Trophoblast cell (in vitro differentiated cells and primary cell): ENCODE measurements at regions not wholly inside any gene's neighbourhood (a gene's known extent, or its start where the extent isn't known, plus 50 kb on each side); places are given as distances from the start of the nearest gene placed in this dataset.

Experiments
- DNase-seq, 2 donors: peaks; one replicate each; pipeline ENCODE4 v3.0.0-alpha.2; 2016
- H2AFZ ChIP-seq: 2 replicates; pipeline ENCODE4 v1.6.1; 2013; ENCODE audit warnings: low read length, moderate library complexity, mild to moderate bottlenecking; ENCODE audit not compliant: insufficient read depth, poor library complexity
- H2AK5ac ChIP-seq: 2 replicates; pipeline ENCODE4 v1.6.1; 2013; ENCODE audit warnings: mild to moderate bottlenecking, low read length
- H2BK120ac ChIP-seq: 2 replicates; pipeline ENCODE4 v1.6.1; 2013; ENCODE audit warnings: low read length, mild to moderate bottlenecking, moderate library complexity; ENCODE audit not compliant: insufficient read depth, poor library complexity
- H2BK12ac ChIP-seq: 2 replicates; pipeline ENCODE4 v1.6.1; 2013; ENCODE audit warnings: mild to moderate bottlenecking, low read length, moderate library complexity
- H2BK5ac ChIP-seq: 2 replicates; pipeline ENCODE4 v1.6.1; 2013; ENCODE audit warnings: low read length, low read depth, moderate library complexity, mild to moderate bottlenecking; ENCODE audit not compliant: poor library complexity
- H3K14ac ChIP-seq: 2 replicates; pipeline ENCODE4 v1.6.1; 2013; ENCODE audit warnings: mild to moderate bottlenecking, low read length
- H3K18ac ChIP-seq: 2 replicates; pipeline ENCODE4 v1.6.1; 2013; ENCODE audit warnings: mild to moderate bottlenecking, low read length
- H3K23ac ChIP-seq: 2 replicates; pipeline ENCODE4 v1.6.1; 2013; ENCODE audit warnings: low read length
- H3K27ac ChIP-seq: 2 replicates; pipeline ENCODE4 v1.5.1; 2013; ENCODE audit warnings: low read depth, mild to moderate bottlenecking, inconsistent platforms, low read length, moderate library complexity
- H3K27me3 ChIP-seq: 2 replicates; pipeline ENCODE4 v1.6.1; 2013; ENCODE audit warnings: inconsistent platforms, mild to moderate bottlenecking, low read length, moderate library complexity; ENCODE audit not compliant: insufficient read depth
- H3K36me3 ChIP-seq, 2 experiments: 1 replicate in 1 of 2; 2 replicates in 1 of 2; pipeline ENCODE4 v1.6.1; 2013; ENCODE audit warnings: low read length in 2 of 2, mild to moderate bottlenecking in 2 of 2, moderate library complexity in 1 of 2; ENCODE audit not compliant: insufficient read depth in 2 of 2, control insufficient read depth in 1 of 2
- H3K4ac ChIP-seq: 2 replicates; pipeline ENCODE4 v1.6.1; 2013; ENCODE audit warnings: low read depth, mild to moderate bottlenecking, low read length, moderate library complexity
- H3K4me1 ChIP-seq, 2 experiments: 1 replicate in 1 of 2; 2 replicates in 1 of 2; pipeline ENCODE4 v1.6.1; 2013; ENCODE audit warnings: low read length in 2 of 2, mild to moderate bottlenecking in 2 of 2, moderate library complexity in 1 of 2; ENCODE audit not compliant: insufficient read depth in 2 of 2, control insufficient read depth in 1 of 2
- H3K4me2 ChIP-seq: 2 replicates; pipeline ENCODE4 v1.6.1; 2013; ENCODE audit warnings: inconsistent platforms, mild to moderate bottlenecking, low read length, moderate library complexity
- H3K4me3 ChIP-seq: 2 replicates; pipeline ENCODE4 v1.5.1; 2013; ENCODE audit warnings: mild to moderate bottlenecking, low read depth, low read length, inconsistent platforms
- H3K79me1 ChIP-seq: one replicate; pipeline ENCODE4 v1.6.1; 2013; ENCODE audit warnings: low read length
- H3K79me2 ChIP-seq: 2 replicates; pipeline ENCODE4 v1.6.1; 2013; ENCODE audit warnings: low read length, mild to moderate bottlenecking; ENCODE audit not compliant: control insufficient read depth, insufficient read depth, poor library complexity
- H3K9ac ChIP-seq: 2 replicates; pipeline ENCODE4 v1.6.1; 2013; ENCODE audit warnings: mild to moderate bottlenecking, low read length
- H3K9me3 ChIP-seq: 2 replicates; pipeline ENCODE4 v1.6.1; 2013; ENCODE audit warnings: low read depth, mild to moderate bottlenecking, control low read depth, inconsistent platforms, low read length; ENCODE audit not compliant: insufficient read depth
- H4K12ac ChIP-seq: 2 replicates; pipeline ENCODE4 v1.6.1; 2013; ENCODE audit warnings: low read depth, mild to moderate bottlenecking, low read length, moderate library complexity
- H4K8ac ChIP-seq: 2 replicates; pipeline ENCODE4 v1.6.1; 2013; ENCODE audit warnings: low read depth, mild to moderate bottlenecking, low read length, moderate library complexity
- H4K91ac ChIP-seq: one replicate; pipeline ENCODE4 v1.6.1; 2013; ENCODE audit warnings: low read depth, mild to moderate bottlenecking, low read length, moderate library complexity
- WGBS: extraction: QIAGEN DNeasy Blood & Tissue Kit; methylation state at CpG from one replicate; pipeline ENCODE4 v1.1.7; 2013; ENCODE audit warnings: missing lambda C conversion rate; ENCODE audit not compliant: insufficient read length, insufficient coverage; ENCODE audit errors: extremely low coverage; 5-methylcytosine and 5-hydroxymethylcytosine counted together

DNA sequence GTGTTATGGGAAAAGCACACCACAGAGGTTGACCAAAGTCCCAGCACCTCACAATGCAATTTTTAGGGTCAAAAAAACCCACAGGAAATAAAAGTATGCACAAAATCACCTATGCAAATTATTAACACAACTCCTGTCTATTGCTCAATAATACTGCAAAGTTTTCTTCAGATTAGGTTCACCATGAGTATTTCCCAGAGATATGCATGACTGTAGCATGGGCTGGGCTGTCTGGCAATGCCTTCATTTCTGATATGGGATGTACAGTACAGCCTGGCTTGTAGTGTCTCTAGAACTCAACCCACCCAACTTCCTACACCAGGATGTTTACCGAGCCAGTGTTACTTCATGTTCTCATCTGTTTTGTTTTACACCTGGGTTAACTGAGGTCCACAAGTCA is 698.7 kb upstream of the ARGLU1 start:
- Histone ChIP-seq H2BK120ac (no peak overlapping the region), H3K36me3 (no peaks in the 10 kb centered on the region), H3K9ac (no peak overlapping the region), H3K9me3 (no peaks in the 10 kb centered on the region), H3K79me2 (no peaks in the 10 kb centered on the region), H2AFZ (no peak overlapping the region), H3K4ac (no peak overlapping the region), H4K8ac (no peak overlapping the region), H3K79me1 (no peaks in the 10 kb centered on the region), H3K14ac (no peak overlapping the region), H2AK5ac (no peak overlapping the region), H2BK12ac (no peak overlapping the region), H3K4me1 (no peaks in the 10 kb centered on the region), H3K18ac (no peak overlapping the region), H3K4me3 (no peak overlapping the region), H4K12ac (no peak overlapping the region), H3K4me2 (no peak overlapping the region), H3K27ac (no peak overlapping the region), H3K23ac (no peak overlapping the region), H2BK5ac (no peak overlapping the region), H4K91ac (no peak overlapping the region), H3K27me3 (no peaks in the 10 kb centered on the region)
- WGBS = no CpG with 5 or more reads among the region's 1 CpG
- no peak for DNase-seq

DNA sequence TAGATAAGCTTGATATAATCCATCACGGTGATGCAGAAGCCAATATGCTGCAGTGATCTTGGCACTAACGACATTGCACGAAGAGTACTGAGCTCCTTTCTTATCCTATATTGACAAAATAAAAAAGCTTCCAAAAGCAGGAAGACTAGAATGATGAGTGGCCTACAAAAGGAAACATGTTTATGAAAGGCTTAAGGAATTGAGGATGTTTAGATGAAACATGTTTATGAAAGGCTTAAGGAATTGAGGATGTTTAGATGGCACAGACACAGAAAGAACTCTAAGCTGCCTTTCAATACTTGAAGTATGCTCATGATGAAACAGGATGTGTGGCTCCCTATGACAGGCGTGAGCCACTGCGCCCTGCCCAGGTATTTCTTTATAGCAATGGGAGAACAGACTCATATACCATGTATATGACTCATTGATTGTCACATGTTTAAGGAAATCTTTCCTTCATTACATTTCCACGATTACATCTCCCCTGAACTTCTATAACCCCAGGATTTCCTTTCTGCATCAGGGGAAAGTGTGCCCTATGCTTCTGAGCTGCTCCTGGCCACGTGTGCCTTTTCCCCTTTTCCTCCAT is 690.8 kb upstream of the ARGLU1 start:
- Histone ChIP-seq H3K14ac (no peak overlapping the region), H4K91ac (no peak overlapping the region), H4K8ac (no peak overlapping the region), H3K79me1 (no peaks in the 10 kb centered on the region), H3K23ac (no peak overlapping the region), H2BK120ac (no peak overlapping the region), H2AFZ (no peak overlapping the region), H2BK12ac (no peak overlapping the region), H3K27me3 (no peaks in the 10 kb centered on the region), H3K36me3 (no peaks in the 10 kb centered on the region), H3K18ac (no peak overlapping the region), H3K79me2 (no peaks in the 10 kb centered on the region), H2AK5ac (no peak overlapping the region), H2BK5ac (no peak overlapping the region), H3K4me3 (no peak overlapping the region), H3K27ac (no peak overlapping the region), H3K9me3 (peaks cover 1% of the 10 kb centered on the region), H4K12ac (no peak overlapping the region), H3K9ac (no peak overlapping the region), H3K4ac (no peak overlapping the region), H3K4me1 (no peaks in the 10 kb centered on the region), H3K4me2 (no peak overlapping the region)
- no peak for DNase-seq
- WGBS = no CpG with 5 or more reads among the region's 7 CpGs

DNA sequence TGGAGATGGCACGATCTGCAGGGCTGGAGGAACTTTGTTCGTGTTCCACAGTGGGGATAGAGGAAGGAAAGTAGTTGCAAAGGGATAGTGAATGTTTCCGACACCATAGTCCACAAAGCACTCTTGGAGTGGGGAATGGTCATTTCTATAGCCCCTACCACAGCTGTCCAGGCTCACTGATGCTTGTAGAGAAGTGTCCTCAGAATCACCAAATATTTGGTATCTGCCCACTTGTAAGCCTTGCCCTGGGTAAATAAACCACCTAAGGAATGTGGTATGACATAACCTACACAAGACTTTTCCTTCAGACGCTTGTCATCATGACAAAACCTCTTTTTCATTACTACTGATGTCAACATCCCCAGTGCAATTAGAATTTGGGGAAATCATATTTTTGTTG is 686.5 kb upstream of the ARGLU1 start:
- no peak overlapping the region for H4K91ac ChIP-seq
- no peak overlapping the region for H3K18ac ChIP-seq
- no peak overlapping the region for H2AK5ac ChIP-seq
- no peak overlapping the region for H3K14ac ChIP-seq
- H3K4me2 ChIP-seq = no peak overlapping the region
- H3K36me3 ChIP-seq = no peaks in the 10 kb centered on the region
- no peak overlapping the region for H3K23ac ChIP-seq
- H4K8ac ChIP-seq = no peak overlapping the region
- no peaks in the 10 kb centered on the region for H3K27me3 ChIP-seq
- H3K9ac ChIP-seq = no peak overlapping the region
- H3K27ac ChIP-seq = no peak overlapping the region
- H3K9me3 ChIP-seq = no peaks in the 10 kb centered on the region
- no CpG with 5 or more reads among the region's 4 CpGs for WGBS
- H2BK5ac ChIP-seq = no peak overlapping the region
- H3K79me1 ChIP-seq = no peaks in the 10 kb centered on the region
- no peak for DNase-seq
- no peak overlapping the region for H3K4me3 ChIP-seq
- H2BK120ac ChIP-seq = no peak overlapping the region
- H3K4me1 ChIP-seq = no peaks in the 10 kb centered on the region
- H2AFZ ChIP-seq = no peak overlapping the region
- H4K12ac ChIP-seq = no peak overlapping the region
- H3K79me2 ChIP-seq = no peaks in the 10 kb centered on the region
- H2BK12ac ChIP-seq = no peak overlapping the region
- no peak overlapping the region for H3K4ac ChIP-seq

DNA sequence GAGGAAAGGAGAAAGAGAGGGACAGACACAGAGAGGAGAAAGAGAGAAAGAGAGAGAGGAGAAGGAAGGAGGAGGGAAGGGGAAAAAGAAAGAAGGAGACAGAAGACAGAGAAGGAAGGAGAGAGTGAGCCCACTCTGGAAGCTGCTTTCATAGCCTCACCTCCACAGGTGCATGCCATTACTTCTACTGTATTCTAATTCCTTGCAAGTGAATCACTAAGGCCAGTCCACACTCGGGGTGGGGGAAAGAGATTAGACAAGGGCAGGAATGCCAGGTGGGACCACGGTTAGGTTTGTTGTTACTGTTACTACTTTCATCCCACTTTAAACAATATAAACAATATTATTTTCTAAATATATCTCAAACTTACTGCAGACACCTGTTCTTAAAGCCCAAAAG is 684.5 kb upstream of the ARGLU1 start:
- H2AK5ac ChIP-seq = no peak overlapping the region
- no CpG with 5 or more reads among the region's 2 CpGs for WGBS

More for the DNA sequence above, 684.5 kb upstream of the ARGLU1 start:
- no peaks in the 10 kb centered on the region for H3K4me1 ChIP-seq
- no peak overlapping the region for H4K91ac ChIP-seq
- no peak overlapping the region for H3K14ac ChIP-seq
- no peak overlapping the region for H3K18ac ChIP-seq
- H3K9ac ChIP-seq = no peak overlapping the region
- no peak overlapping the region for H2BK120ac ChIP-seq
- no peak overlapping the region for H3K27ac ChIP-seq
- no peak overlapping the region for H3K4me2 ChIP-seq
- no peak for DNase-seq
- no peaks in the 10 kb centered on the region for H3K79me1 ChIP-seq
- H3K79me2 ChIP-seq = no peaks in the 10 kb centered on the region
- no peak overlapping the region for H4K8ac ChIP-seq
- H2BK5ac ChIP-seq = no peak overlapping the region
- no peak overlapping the region for H3K4ac ChIP-seq
- no peaks in the 10 kb centered on the region for H3K27me3 ChIP-seq
- no peak overlapping the region for H3K4me3 ChIP-seq
- H3K36me3 ChIP-seq = no peaks in the 10 kb centered on the region
- H3K23ac ChIP-seq = no peak overlapping the region
- H3K9me3 ChIP-seq = no peaks in the 10 kb centered on the region
- H2AFZ ChIP-seq = no peak overlapping the region
- no peak overlapping the region for H2BK12ac ChIP-seq
- no peak overlapping the region for H4K12ac ChIP-seq
